Spleen (tissue), 7 donors: ENCODE measurements at regions not wholly inside any gene's neighbourhood (a gene's known extent, or its start where the extent isn't known, plus 50 kb on each side); places are given as distances from the start of the nearest gene placed in this dataset.

Source experiments
- CTCF ChIP-seq, 11 experiments: fragments of 200-600 bp in 7 of 11; fragments of 450-650 bp in 4 of 11; sonication (generic) in 4 of 11; IDR thresholded peaks in 8 of 11; conservative IDR thresholded peaks in 3 of 11; 1 replicate in 7 of 11; 2 replicates in 4 of 11; pipeline versions ENCODE4 v1.4.0 to v1.8.0; 2016 to 2021; ENCODE audit warnings: antibody characterized with exemption in 11 of 11, inconsistent platforms in 4 of 11, mild to moderate bottlenecking in 1 of 11
- POLR2A ChIP-seq, 3 donors: fragments of 450-650 bp; IDR thresholded peaks; one replicate each; pipeline ENCODE4 v1.5.1; 2017; ENCODE audit warnings: antibody characterized with exemption in 3 of 3, mild to moderate bottlenecking in 1 of 3
- POLR2AphosphoS5 ChIP-seq, 3 donors: sonication (generic); formaldehyde crosslinking; IDR thresholded peaks; one replicate each; pipeline ENCODE4 v1.5.1; 2017; ENCODE audit warnings: antibody characterized with exemption in 3 of 3
- donor health status: DM: no; HTN: no; CAD: no; lungs with moderate emphysema.
- donor health status: DM: no; HTN: no; CAD: no.
- donor health status: DM: no; HTN: no; CAD: no.

GRCh38 chr3:25355034-25355885, 72.8 kb upstream of the RARB start:
- TF ChIP-seq POLR2A (IDR thresholded peaks at IDR 0.05) (no peak), CTCF (IDR thresholded peaks at IDR 0.05 in 8 of 11, conservative IDR thresholded peaks at IDR 0.05 in 3 of 11) (no peak), POLR2AphosphoS5 (IDR thresholded peaks at IDR 0.05) (no peak)
